ENCODE measurements at regions not wholly inside any gene's neighbourhood (a gene's known extent, or its start where the extent isn't known, plus 50 kb on each side); places are given as distances from the start of the nearest gene placed in this dataset.
"Not testable (repeated sequence)": the region's sequence is repeated elsewhere in the genome, so short reads cannot be mapped to it uniquely, and the experiment has no call there.

DNA sequence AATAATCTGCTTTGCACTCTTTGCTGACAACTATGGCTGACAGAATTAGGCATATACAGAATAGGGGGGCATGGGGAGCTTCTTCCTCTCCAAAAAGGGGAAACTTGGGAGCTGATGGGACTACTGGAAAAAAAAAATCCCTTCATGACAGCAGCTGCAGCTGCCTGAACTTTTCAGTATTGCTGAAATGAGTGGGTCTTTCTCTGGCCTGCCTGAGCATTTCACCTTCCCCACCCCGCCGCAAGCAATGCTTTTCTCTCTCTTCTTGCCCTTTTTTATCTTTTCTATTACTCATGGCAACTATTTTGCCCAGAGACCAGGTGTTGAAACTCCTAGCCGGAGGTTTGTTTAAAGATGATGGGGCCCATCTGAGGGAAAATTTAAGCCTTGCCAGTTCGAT is 244.9 kb downstream of the SEMA3D start:
- intact Hi-C loops (cut with DNase I), result no loop called here
- ATAC-seq (no peak), DNase-seq (no peak)

DNA sequence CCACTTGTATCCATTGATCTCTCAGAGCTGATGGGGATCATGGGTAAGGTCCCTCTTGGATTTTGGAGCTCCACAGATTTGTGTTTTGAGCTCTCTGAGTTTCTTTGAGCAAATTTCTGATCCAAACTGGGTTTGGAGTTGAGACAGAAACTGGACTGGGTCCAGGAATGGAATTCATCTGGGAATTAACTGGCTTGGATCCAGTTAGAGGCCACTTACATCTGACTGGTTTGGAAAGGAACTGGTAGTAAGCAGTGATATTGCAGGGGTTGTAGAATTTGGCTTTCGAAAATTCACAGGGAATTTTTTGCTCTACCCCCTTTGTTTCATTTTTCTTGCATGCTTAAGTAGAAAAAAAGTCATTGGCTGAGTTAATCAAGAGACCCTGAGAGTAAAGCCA is 245.6 kb downstream of the SEMA3D start:
- ATAC-seq (no peak), DNase-seq (no peak)
- intact Hi-C loops (cut with DNase I), result no loop called here

DNA sequence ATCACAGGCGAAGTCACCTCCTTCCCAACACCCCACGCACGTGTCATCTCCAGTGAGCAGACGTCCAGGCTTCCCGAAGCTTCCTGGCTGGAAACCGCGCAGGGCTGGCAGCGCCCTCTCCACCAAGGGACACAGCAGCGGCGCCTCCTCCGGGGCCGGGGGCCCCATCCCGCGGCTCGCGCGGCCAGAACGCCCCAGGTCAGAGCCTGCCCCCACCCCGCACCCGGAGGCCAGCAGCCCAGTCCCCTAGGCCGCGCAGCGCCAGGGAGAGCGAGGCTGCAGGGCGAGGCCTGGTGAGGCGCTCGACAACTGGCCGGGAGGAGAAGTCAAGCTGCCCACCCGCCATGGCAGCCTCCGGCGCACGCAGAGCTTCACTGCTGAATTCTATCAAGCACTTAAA is 247.0 kb downstream of the SEMA3D start:
- intact Hi-C loops (cut with DNase I), result no loop called here
- no peak for ATAC-seq
- DNase-seq, result no peak

DNA sequence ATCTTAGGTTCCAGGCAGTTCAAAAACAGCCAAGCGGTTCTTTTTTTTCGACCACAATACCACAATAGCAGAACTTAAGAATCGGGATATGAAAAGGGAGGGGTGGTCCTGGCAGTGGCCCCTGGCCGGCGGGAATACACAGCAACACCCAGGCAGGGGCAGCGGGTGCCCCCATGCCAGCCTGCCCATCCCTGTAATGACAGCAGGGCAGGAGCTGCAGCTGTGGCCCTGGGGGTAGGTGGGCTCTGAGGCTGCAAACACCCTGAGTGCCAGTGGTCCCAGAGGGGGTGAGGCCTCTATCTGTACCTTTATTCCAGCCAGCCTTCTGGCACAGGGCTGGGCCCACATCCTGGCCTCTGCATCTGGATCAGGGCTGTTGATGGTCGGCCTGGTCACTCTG is 247.4 kb downstream of the SEMA3D start:
- intact Hi-C loops (cut with DNase I), result no loop called here
- DNase-seq (no peak), ATAC-seq (no peak)

DNA sequence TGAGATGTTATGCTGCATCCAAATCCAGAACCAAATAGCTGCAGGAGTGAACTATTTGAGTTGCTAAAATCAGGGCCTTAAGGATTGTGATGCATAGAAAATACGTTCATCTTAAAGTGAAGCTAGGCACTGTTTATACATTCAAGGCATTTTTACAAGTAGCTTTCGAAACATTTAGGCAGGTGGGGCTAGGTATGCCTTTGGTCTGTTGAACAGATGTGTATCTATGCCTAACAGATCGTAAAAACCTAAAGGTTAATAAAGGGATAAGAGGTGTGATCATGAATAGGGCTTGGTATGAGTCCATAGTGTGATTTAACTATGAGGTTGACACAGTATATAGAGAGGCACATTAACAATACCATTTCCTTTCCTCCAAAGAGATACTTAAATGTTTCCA is 262.5 kb downstream of the SEMA3D start:
- intact Hi-C loops (cut with DNase I), result no loop called here
- ATAC-seq (no peak), DNase-seq (no peak)

DNA sequence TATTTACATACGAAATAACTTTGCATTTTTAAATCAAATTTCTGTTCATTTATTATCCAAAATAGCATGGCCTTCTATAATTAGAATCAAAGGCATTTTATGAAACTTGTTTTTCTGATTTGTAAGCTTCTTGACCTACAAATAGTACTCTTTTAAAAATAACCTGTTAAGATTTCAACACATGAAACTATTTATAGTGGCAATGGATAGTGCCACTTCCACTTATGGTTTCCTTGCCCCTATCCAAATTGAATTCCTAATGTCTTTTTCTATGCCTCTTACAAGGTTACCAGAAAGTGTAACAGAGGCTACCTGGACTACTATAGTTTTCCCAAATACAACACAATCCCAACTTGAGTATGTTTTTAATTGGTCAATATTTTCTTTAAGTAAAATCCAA is 263.5 kb downstream of the SEMA3D start:
- no peak for DNase-seq
- intact Hi-C loops (cut with DNase I), result no loop called here
- ATAC-seq, result no peak

DNA sequence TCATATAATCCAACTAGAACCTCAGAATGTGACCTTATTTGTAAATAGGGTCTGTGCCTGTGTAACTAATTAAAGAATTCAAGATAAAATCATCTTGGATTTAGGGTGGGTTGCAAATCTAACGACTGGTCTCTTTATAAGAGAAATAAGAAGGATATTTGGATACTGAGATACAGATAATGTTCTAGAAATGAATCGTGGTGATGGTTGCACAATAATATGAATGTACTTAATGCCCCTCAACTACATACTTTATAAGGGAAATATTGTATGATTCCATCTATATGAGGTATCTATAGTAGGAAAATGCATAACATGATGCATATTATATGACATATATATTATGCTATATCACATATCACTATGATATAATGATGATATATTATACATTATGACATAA is 265.7 kb downstream of the SEMA3D start:
- ATAC-seq (no peak), DNase-seq (no peak)
- intact Hi-C loops (cut with DNase I), result no loop called here

DNA sequence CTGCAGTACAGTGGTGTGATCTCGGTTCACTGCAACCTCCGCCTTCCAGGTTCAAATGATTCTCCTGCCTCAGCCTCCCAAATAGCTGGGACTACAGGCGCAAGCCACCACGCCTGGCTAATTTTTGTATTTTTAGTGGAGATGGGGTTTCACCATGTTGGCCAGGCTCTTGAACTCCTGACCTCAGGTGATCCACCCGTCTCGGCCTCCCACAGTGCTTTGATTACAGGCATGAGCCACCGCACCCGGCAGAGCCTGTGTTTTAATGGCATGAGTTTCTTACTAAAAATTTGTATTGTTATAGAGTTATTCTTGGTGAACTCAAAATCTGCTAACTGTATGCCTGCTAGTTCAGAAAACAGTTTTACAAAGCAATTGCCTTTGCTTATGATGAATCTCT is 269.9 kb downstream of the SEMA3D start:
- DNase-seq; intact Hi-C loops (cut with DNase I); ATAC-seq: not testable (repeated sequence)

DNA sequence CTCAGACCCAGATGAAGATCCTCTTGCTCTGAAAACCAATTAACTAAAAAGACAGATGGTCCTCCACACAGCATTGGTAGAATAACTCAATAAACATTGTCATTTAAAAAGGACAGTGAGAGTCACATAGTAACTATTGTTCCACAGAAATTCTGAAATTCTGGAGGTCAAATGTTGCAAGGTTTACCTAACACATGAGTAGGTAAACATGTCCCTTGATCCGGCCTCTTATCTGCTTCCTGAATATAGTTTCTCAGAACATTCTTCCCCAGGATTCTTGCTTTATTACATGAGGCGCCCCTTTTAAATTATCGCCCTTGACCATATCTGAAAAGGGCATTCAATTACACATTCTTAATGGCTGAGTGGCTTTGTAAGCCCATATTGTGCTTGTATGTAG is 270.7 kb downstream of the SEMA3D start:
- DNase-seq (no peak), ATAC-seq (no peak)
- intact Hi-C loops (cut with DNase I), result no loop called here

DNA sequence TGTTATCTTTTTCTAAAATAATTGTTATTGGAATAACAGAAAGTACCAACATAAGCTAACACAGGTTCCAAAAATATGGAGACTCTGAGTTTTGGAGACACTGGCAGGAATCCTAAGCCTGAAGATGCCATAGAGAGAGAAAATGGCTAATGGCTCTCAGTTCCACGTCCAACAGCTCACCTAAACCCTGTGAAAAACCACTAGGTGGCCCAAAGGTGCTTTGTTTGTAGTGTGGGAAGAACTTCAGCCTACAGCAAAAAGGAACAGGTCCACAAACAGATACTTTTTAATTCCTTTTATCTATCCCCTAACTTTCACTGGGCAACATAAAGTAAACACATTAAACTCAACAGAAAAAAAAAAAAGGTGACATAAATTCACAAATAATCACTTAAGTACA is 272.3 kb downstream of the SEMA3D start:
- intact Hi-C loops (cut with DNase I), result no loop called here
- no peak for DNase-seq
- no peak for ATAC-seq

DNA sequence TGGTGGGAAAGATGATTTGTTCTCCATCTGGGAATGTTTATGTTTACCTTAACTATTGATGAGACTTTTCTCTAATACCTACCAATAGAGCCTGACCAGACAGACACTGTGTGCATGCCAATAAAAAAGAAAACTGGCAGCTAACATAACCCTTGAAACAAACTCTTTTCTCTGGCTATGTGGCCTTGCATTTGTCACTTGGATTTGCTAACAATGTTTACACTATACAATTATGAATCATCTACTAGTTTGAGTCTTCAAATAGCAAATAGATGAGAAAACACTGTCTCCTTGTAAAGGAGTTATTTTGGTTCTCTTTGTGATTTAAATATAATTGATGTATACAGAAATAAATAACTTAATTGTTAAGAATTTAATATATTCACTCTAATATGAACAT is 273.1 kb downstream of the SEMA3D start:
- ATAC-seq (no peak), DNase-seq (no peak)
- intact Hi-C loops (cut with DNase I), result no loop called here

DNA sequence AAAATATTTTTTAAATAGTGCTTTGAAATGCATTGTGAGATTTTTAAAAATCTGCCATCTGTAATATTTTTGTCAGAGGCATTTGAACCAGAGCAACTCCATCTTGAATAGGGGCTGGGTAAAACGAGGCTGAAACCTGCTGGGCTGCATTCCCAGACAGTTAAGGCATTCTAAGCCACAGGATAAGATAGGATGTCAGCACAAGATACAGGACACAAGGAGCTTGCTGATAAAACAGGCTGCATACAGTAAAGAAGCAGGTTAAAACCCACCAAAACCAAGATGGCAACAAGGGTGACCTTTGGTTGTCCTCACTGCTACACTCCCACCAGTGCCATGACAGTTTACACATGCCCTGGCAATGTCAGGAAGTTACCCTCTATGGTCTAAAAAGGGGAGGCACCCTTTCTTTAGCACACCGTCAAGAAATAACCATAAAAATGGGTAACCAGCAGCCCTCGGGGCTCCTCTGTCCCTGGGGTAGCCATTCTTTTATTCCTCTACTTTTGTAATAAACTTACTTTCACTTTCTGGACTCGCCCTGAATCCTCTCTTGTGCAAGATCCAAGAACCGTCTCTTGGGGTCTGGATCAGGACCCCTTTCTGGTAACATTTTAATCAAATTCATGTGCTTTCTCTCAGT is 273.7 kb downstream of the SEMA3D start:
- ATAC-seq, result no peak
- intact Hi-C loops (cut with DNase I), result no loop called here

DNA sequence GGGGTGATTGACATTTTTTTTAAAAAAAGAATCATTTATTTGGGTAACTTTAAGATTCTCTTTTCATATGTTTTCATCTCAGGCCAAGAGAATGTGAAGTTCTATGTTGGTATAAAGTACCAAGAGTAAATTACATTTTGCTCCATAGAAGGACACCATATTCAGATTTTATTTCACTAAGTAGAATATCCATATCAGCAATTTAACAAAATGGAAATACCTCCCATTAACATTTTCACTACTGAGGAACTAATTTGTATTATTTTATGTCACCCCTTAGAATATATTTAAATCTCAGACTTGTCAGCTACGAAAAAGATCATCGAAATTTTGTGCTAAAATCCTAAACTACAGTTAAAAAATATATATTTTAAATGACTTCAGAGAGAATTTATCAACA is 274.3 kb downstream of the SEMA3D start:
- intact Hi-C loops (cut with DNase I), result no loop called here
- no peak for ATAC-seq
- DNase-seq, result no peak

More for the DNA sequence above, 273.7 kb downstream of the SEMA3D start:
- no peak for DNase-seq

DNA sequence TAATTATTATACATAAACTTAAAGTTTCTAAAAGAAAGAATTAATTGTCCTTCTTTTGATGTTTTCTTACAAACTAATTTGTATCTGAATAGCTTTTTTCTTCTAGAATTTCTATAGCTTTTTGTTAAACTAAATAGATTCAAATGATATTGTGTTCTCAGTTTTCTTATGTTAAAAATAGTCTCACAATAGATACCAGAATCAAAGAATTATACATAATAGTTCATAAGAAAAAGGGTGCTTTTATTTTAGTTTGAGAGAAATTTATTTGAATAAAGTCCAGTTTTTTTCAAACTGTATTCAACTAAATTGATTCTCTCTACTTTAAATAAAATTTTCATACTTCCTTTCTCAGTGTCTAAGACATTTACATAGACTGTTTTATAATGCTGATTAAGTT is 274.8 kb downstream of the SEMA3D start:
- DNase-seq (no peak), ATAC-seq (no peak)
- intact Hi-C loops (cut with DNase I), result no loop called here

DNA sequence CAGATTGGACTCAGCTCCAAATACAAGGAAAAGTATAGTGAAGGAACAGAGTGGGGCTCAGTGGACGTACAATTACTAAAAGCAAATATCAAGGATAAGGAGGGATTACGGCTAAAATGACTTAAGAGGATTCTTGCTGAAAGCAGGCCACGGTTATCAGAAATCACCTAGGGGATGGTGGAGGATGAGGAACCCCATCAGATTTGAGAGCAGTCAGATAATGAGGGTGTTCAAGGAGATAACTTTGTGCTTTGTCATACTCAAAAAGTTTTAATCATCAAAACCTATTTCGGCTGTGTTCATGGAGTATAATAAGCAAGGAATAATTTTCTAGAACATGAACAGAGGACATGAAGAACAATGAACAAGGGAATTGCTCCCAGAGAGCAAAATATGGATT is 275.8 kb downstream of the SEMA3D start:
- ATAC-seq (no peak), DNase-seq (no peak)
- intact Hi-C loops (cut with DNase I), result no loop called here

DNA sequence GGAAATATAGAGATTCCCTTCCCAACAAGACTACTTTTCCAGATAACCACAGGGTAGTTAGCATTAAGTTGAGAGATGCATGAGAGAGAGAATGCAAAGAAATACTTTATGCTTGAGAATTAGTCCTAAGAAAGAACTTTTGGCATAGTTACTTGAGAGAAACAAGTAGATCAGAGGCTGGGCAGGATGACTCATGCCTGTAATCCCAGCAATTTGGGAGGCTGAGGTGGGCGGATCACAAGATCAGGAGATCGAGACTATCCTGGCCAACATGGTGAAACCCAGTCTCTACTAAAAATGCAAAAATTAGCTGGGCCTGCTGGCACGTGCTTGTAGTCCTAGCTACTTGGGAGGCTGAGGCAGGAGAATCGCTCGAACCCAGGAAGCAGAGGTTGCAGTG is 276.5 kb downstream of the SEMA3D start:
- ATAC-seq; intact Hi-C loops (cut with DNase I); DNase-seq: not testable (repeated sequence)

DNA sequence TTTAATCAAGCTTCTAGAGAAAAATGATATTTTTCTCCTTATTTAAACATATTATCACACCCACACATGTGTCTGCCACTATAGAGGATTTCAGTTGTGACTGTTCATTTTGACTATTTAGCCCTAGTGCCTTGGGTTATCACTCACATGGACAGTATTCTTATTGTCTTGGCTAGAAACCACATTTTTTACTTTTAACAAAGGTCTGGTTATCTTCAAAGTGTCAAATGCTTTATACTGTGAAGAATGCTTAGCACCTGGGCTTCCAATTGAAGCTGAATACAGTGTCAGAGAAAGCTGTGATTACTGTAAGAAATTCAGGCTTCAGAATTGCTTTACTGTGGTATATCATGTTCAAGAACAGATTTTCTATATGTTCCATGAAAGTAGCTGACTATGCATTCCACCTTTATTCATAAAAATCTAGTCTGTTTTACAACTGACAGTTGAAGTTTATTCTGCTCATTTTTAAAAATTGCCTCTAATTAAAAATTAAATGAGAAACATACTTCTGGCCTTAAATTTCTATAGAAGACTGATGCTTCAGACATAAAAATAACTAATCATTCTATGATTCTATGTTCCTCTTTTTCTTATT is 278.6 kb downstream of the SEMA3D start:
- no peak for DNase-seq
- ATAC-seq, result no peak
- intact Hi-C loops (cut with DNase I), result no loop called here

DNA sequence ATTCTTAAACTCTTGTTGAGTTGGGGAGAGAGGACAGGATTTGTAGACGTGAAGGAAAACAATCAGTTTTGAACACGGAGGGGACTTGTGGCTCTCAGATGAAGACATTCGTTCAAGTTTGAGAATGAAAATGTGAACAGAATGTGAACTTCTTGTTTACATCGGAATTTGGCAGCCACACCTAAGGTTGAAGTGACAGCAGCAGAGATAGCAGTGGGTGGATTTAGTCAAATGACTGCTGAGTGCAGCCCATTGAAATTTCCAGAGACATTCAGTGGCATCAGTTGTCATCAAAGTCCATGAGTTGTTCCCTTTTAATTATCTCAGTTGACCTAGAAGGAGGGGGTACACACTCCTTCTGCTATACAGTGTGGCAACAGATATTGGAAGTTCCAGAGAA is 280.0 kb downstream of the SEMA3D start:
- DNase-seq (no peak), ATAC-seq (no peak)
- intact Hi-C loops (cut with DNase I), result no loop called here

DNA sequence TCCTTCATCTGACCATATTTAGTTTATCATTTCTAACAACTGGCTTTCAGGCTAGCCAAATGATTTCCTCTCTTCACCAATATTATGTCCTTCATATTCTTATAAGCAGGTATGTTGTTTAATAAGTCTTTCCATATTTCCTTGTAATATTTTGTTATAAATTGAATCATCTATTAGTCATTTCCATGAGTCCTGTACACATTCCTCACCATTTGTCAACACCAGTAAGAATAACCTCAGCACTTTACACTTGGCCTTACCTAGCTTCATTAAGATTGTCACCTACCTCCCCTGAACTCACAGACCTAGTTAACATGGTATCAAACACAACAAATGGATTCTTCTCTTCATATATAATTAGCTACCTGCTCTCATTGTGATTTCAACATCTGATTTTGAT is 282.3 kb downstream of the SEMA3D start:
- ATAC-seq, result no peak
- DNase-seq, result no peak
- intact Hi-C loops (cut with DNase I), result no loop called here

DNA sequence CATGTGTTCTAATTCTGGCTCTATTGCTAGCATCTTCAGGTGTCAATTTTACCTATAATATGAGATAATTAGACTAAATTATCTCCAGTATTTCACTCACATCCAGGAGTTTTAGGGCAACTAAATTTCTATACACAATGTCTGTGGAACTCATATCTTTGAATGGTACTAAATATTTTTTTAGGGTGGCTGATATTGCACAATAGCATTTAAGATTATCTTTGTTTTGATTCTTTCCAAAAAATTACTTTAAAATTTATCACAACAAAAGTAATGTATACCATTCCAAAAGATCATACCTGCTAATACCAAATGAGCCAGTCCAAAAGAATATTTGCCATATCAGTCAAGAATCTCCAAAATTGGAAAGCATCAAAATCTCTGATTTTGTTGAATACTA is 285.5 kb downstream of the SEMA3D start:
- ATAC-seq (no peak), DNase-seq (no peak)
- intact Hi-C loops (cut with DNase I), result no loop called here

DNA sequence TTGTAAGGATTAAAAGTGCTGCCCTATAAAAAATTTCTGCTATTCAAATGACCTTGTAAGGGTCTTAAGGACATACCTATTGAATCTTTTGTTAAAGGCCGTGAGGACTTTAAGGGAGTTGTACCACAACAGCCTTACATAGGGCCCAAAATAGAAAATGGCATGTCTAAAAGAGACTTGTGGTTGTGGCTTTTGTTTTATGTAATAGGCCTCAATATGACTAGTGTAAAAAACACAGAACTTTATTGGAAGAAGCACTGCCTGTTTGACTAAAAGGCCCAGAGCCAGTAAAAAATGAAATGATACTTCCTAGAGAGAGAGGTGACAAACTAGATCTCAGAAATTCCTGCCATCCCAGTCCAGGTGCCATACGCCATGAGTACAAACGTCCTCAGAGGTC is 286.6 kb downstream of the SEMA3D start:
- ATAC-seq, result no peak
- intact Hi-C loops (cut with DNase I), result no loop called here
- no peak for DNase-seq

DNA sequence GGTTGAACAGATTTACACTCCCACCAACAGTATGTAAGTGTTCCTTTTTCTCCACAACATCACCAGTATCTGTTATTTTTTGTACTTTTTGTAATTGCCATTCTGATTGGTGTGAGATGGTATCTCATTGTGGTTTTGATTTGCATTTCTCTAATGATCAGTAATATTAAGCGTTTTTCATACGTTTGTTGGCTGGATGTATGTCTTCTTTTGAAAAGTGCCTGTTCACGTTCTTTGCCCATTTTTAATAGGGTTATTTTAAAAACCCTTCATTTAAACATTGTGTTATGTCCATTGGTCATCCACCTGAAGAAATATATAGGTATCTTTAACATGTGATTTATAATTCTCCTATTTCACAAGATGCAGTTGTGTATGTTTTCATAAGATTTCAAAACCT is 291.3 kb downstream of the SEMA3D start:
- ATAC-seq (no peak), DNase-seq (no peak)
- intact Hi-C loops (cut with DNase I), result no loop called here

Measured in left cardiac atrium (tissue), 4 donors.